ENCODE measurements at regions not wholly inside any gene's neighbourhood (a gene's known extent, or its start where the extent isn't known, plus 50 kb on each side); places are given as distances from the start of the nearest gene placed in this dataset.
"Not testable (repeated sequence)": the region's sequence is repeated elsewhere in the genome, so short reads cannot be mapped to it uniquely, and the experiment has no call there.

GRCh38 chr2:176999301-176999700, 213.3 kb upstream of the HNRNPA3 start:
- DNase-seq: no peak

GRCh38 chr2:177000061-177000714, 212.4 kb upstream of the HNRNPA3 start:
- no peak for DNase-seq

GRCh38 chr2:177000715-177001072, 211.9 kb upstream of the HNRNPA3 start:
- DNase-seq: no peak

- no peak for DNase-seq
Observed at GRCh38 chr2:177001334-177001733, 211.3 kb upstream of the HNRNPA3 start.

GRCh38 chr2:177002983-177003382, 209.6 kb upstream of the HNRNPA3 start:
- DNase-seq: no peak

GRCh38 chr2:177007726-177008125, 204.9 kb upstream of the HNRNPA3 start:
- not testable (repeated sequence) for DNase-seq

GRCh38 chr2:177008662-177009061, 203.9 kb upstream of the HNRNPA3 start:
- DNase-seq: not testable (repeated sequence)

- DNase-seq: no peak
Observed at GRCh38 chr2:177010146-177010545, 202.4 kb upstream of the HNRNPA3 start.

GRCh38 chr2:177010861-177011260, 201.7 kb upstream of the HNRNPA3 start:
- DNase-seq: no peak

- DNase-seq: no peak
Observed at GRCh38 chr2:177014946-177015345, 197.6 kb upstream of the HNRNPA3 start.

GRCh38 chr2:177015356-177015923, 197.2 kb upstream of the HNRNPA3 start:
- DNase-seq: no peak

- no peak for DNase-seq
Observed at GRCh38 chr2:177020524-177021119, 192.0 kb upstream of the HNRNPA3 start.

GRCh38 chr2:177021706-177022343, 190.8 kb upstream of the HNRNPA3 start:
- no peak for DNase-seq

GRCh38 chr2:177024765-177025164, 187.8 kb upstream of the HNRNPA3 start:
- no peak for DNase-seq

GRCh38 chr2:177026253-177026652, 186.3 kb upstream of the HNRNPA3 start:
- DNase-seq: no peak

GRCh38 chr2:177026956-177027355, 185.6 kb upstream of the HNRNPA3 start:
- DNase-seq: no peak

GRCh38 chr2:177028296-177028695, 184.3 kb upstream of the HNRNPA3 start:
- no peak for DNase-seq

- no peak for DNase-seq
Observed at GRCh38 chr2:177029075-177029474, 183.5 kb upstream of the HNRNPA3 start.

- no peak for DNase-seq
Observed at GRCh38 chr2:177029501-177029900, 183.1 kb upstream of the HNRNPA3 start.

- no peak for DNase-seq
Observed at GRCh38 chr2:177029901-177030300, 182.7 kb upstream of the HNRNPA3 start.

GRCh38 chr2:177030451-177031105, 182.0 kb upstream of the HNRNPA3 start:
- DNase-seq: no peak

GRCh38 chr2:177031438-177032180, 181.0 kb upstream of the HNRNPA3 start:
- no peak for DNase-seq

- no peak for DNase-seq
Observed at GRCh38 chr2:177036747-177037146, 175.8 kb upstream of the HNRNPA3 start.

Data from CD4-positive, alpha-beta T cell treated with Interleukin-17A for 4 hours (primary cell).